NCI-H146 treated with DMSO at 0.1 percent for 48 hours (cell line): ENCODE measurements at regions not wholly inside any gene's neighbourhood (a gene's known extent, or its start where the extent isn't known, plus 50 kb on each side); places are given as distances from the start of the nearest gene placed in this dataset.

Source experiments
- DNase-seq: peaks from one replicate; lab custom pipeline; 2025; ENCODE audit not compliant: unreplicated experiment; lab: John Stamatoyannopoulos, UW

DNA sequence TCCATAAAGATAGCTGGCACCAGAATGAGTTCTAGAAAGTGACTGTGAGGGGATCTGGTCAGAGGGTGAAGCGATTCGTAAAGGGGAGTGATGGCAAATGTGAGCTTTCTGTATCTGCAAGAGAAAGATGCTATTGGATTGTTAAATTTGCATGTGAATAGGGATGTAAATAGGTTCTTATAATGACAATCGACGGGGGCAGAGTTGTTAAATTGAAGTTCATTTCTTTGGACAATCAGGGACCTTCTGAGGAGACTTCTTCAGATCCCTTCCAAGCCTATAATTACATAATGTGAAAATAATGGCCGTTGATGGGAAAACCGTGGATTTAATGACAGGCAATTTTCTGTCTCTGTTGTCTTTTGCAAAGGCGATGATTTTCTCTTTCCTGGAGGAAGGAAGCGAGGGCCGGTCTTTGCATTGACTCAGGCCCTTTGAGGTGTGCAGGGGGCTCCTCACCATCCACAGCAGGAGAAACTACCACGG is 52.2 kb upstream of the TMEM18 start:
- peak; percentile 4 for DNase-seq

- DNase-seq: no peak
Observed at GRCh38 chr2:728165-728564, 51.0 kb upstream of the TMEM18 start.

- DNase-seq: no peak
Observed at GRCh38 chr2:727071-727470, 49.9 kb upstream of the TMEM18 start.
